GM12874 (cell line): ENCODE measurements at regions not wholly inside any gene's neighbourhood (a gene's known extent, or its start where the extent isn't known, plus 50 kb on each side); places are given as distances from the start of the nearest gene placed in this dataset.

Source experiments
- CTCF ChIP-seq: IDR thresholded peaks from 2 replicates; pipeline ENCODE4 v1.5.1; 2011; ENCODE audit warnings: low read depth, mild to moderate bottlenecking, control low read depth, low read length, moderate library complexity; ENCODE audit not compliant: insufficient read depth

DNA sequence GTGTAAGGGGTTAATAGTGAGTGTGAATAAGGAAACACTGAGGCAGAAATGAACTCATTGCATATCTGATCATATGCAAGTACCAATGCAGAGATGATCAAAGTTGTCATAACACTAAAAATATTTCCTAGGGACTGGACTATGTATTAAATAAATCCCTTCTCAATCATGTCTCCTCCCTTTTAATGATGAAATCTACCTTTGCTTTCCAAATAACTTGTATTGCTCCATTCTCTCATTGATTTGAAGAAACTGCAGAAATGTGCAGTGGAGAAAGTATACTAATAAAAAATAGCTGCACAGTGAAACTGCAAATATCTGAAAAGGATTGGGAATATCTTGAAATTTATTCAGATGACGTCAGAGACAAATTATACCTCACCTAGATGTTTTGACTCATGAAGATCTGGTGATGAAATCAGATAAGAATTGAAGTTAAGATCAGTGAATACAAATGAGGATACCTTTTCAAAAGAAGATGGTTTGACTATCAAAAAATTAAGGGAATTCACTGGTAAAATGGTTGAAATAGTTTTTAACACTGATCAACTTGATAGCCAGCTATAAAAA, 1264.9 kb upstream of the USP15 start:
- no peak for TF ChIP-seq CTCF

GRCh38 chr12:60997869-60998378, 1262.3 kb upstream of the USP15 start:
- TF ChIP-seq CTCF = no peak

GRCh38 chr12:61009192-61009591, 1251.0 kb upstream of the USP15 start:
- TF ChIP-seq CTCF = no peak

DNA sequence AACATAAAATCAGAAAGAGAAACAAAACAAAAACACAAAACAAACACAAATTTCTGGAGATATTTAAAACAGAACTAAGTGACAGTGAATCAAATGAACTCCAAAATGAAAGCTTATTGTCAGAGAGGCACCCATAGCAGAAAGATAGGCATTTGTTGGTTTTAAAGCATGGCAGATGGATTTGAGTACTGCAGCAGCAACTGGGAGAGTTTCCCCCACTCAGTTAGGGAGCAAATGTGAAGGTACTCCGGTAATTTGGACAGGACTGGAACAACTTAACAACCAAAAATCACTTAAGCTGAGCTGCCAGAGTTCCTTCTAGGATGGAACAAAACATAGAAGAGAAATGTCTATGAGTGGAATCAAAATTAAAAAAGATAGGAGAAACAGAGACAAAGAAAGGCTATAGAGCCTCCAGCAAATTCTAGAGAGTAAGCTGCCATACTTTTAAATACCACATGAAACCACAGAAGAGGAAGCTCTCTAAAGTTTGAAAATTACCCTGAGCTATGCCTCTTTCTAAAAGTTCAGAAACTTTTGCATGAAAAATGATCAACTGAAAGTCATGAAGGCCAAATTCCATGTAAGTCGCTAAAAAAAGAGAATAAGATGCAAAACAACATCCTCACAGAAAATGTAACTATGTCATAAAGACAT, 1248.3 kb upstream of the USP15 start:
- no peak for TF ChIP-seq CTCF

DNA sequence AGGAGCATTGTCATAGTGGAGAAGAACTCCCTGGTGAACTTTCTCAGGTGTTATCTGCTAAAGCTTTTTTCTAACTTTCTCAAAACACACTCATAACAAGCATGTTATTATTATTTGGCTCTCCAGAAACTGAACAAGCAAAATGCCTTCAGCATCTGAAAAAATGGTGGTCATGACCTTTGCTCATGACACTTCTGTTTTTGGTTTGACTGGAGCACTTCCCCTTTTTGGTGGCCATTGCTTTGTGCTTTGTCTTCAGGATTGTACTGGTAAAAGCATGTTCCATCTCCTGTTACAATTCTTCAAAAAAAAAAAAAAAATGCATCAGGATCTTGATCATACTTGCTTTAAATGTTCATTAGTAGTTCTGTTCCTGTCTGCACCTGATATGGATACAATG, 1241.6 kb upstream of the USP15 start:
- no peak for TF ChIP-seq CTCF

- TF ChIP-seq CTCF = no peak
These were observed 1237.0 kb upstream of the USP15 start for GRCh38 chr12:61023231-61023630.

DNA sequence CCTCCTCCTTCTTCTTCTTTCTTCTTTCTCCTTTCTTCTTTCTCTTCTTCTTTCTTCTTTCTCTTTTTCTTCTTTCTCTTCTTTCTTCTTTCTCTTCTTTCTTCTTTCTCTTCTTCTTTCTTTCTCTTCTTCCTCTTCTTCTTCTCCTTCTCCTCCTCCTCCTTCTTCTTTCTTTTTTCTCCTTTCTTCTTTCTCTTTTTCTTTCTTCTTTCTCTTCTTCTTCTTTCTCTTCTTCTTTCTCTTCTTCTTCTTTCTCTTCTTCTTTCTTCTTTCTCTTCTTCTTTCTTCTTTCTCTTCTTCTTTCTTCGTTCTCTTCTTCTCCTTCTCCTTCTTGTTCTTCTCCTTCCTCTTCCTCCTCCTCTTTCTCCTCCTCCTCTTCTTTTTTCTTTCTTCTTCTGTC, 1230.7 kb upstream of the USP15 start:
- TF ChIP-seq CTCF = no peak
